Type B pancreatic cell (in vitro differentiated cells): ENCODE measurements at regions not wholly inside any gene's neighbourhood (a gene's known extent, or its start where the extent isn't known, plus 50 kb on each side); places are given as distances from the start of the nearest gene placed in this dataset.

Source experiments
- DNase-seq: peaks from one replicate; pipeline ENCODE4 v3.0.0; 2021; ENCODE audit warnings: mixed read lengths; ENCODE audit not compliant: unreplicated experiment; ENCODE audit errors: extremely low spot score
- H3K27ac Mint-ChIP-seq: 2 replicates; pipeline ENCODE4 v1.8.0; 2021; ENCODE audit warnings: mild to moderate bottlenecking, mixed read lengths
- H3K27me3 Mint-ChIP-seq: 2 replicates; pipeline ENCODE4 v1.8.0; 2021; ENCODE audit warnings: mixed read lengths
- H3K36me3 Mint-ChIP-seq: 2 replicates; pipeline ENCODE4 v1.8.0; 2021; ENCODE audit warnings: mixed read lengths
- H3K4me1 Mint-ChIP-seq: one replicate; pipeline ENCODE4 v1.8.0; 2021; ENCODE audit warnings: mixed read lengths; ENCODE audit not compliant: unreplicated experiment
- H3K4me3 Mint-ChIP-seq: 2 replicates; pipeline ENCODE4 v1.8.0; 2021; ENCODE audit warnings: mild to moderate bottlenecking, mixed read lengths
- H3K9me3 Mint-ChIP-seq: 2 replicates; pipeline ENCODE4 v1.8.0; 2021; ENCODE audit warnings: mixed read lengths
- CTCF ChIP-seq: fragments of 200-600 bp; sonication (generic); conservative IDR thresholded peaks from 2 replicates; pipeline ENCODE4 v1.5.0; 2021; ENCODE audit warnings: antibody characterized with exemption, mild to moderate bottlenecking

GRCh38 chr9:88773627-88774244 lies 217.5 kb upstream of the S1PR3 start:
- DNase-seq = no peak
- peak; percentile 39 for TF ChIP-seq CTCF
- Mint-ChIP-seq H3K4me1 (peaks cover 51% of the 10 kb centered on the region), H3K27ac (no peak overlapping the region), H3K27me3 (peaks cover 3% of the 10 kb centered on the region), H3K9me3 (no peaks in the 10 kb centered on the region), H3K36me3 (no peaks in the 10 kb centered on the region), H3K4me3 (peak overlapping the region; percentile 32)

- peaks cover 51% of the 10 kb centered on the region for H3K4me1 Mint-ChIP-seq
- peak overlapping the region; percentile 82 for H3K27ac Mint-ChIP-seq
- H3K27me3 Mint-ChIP-seq = peaks cover 3% of the 10 kb centered on the region
- no peaks in the 10 kb centered on the region for H3K36me3 Mint-ChIP-seq
- TF ChIP-seq CTCF = no peak
- DNase-seq = no peak
- H3K4me3 Mint-ChIP-seq = no peak overlapping the region
- H3K9me3 Mint-ChIP-seq = no peaks in the 10 kb centered on the region
These were observed 216.2 kb upstream of the S1PR3 start for GRCh38 chr9:88775037-88775471.

GRCh38 chr9:88775559-88775958 lies 215.7 kb upstream of the S1PR3 start:
- DNase-seq = no peak
- Mint-ChIP-seq H3K36me3 (no peaks in the 10 kb centered on the region), H3K4me3 (no peak overlapping the region), H3K9me3 (no peaks in the 10 kb centered on the region), H3K4me1 (peaks cover 51% of the 10 kb centered on the region), H3K27ac (peak overlapping the region; percentile 82), H3K27me3 (peaks cover 3% of the 10 kb centered on the region)
- no peak for TF ChIP-seq CTCF

- no peak for TF ChIP-seq CTCF
- DNase-seq = no peak
- H3K27ac Mint-ChIP-seq = peak overlapping the region; percentile 82
- H3K9me3 Mint-ChIP-seq = no peaks in the 10 kb centered on the region
- H3K4me1 Mint-ChIP-seq = peaks cover 51% of the 10 kb centered on the region
- no peak overlapping the region for H3K4me3 Mint-ChIP-seq
- H3K27me3 Mint-ChIP-seq = peaks cover 3% of the 10 kb centered on the region
- no peaks in the 10 kb centered on the region for H3K36me3 Mint-ChIP-seq
These were observed 215.3 kb upstream of the S1PR3 start for GRCh38 chr9:88775966-88776365.

GRCh38 chr9:88776717-88777497 lies 214.4 kb upstream of the S1PR3 start:
- no peak overlapping the region for H3K4me3 Mint-ChIP-seq
- H3K27ac Mint-ChIP-seq = peak overlapping the region; percentile 14
- H3K9me3 Mint-ChIP-seq = no peaks in the 10 kb centered on the region
- peaks cover 55% of the 10 kb centered on the region for H3K4me1 Mint-ChIP-seq
- TF ChIP-seq CTCF = no peak
- peaks cover 3% of the 10 kb centered on the region for H3K27me3 Mint-ChIP-seq
- no peaks in the 10 kb centered on the region for H3K36me3 Mint-ChIP-seq
- DNase-seq = no peak
